Smooth muscle cell (in vitro differentiated cells): ENCODE measurements at regions not wholly inside any gene's neighbourhood (a gene's known extent, or its start where the extent isn't known, plus 50 kb on each side); places are given as distances from the start of the nearest gene placed in this dataset.
A peak's percentile ranks its signal among the peaks of the same experiment; 100 is the strongest.

ENCODE experiments used
- DNase-seq: peaks from one replicate; lab custom pipeline; 2025; ENCODE audit not compliant: unreplicated experiment; lab: John Stamatoyannopoulos, UW
- H2AFZ ChIP-seq: fragments of 200-600 bp; sonication (generic); 2 replicates; pipeline ENCODE4 v1.6.0; 2016; ENCODE audit warnings: antibody characterized with exemption, low read depth, mild to moderate bottlenecking
- H3F3A ChIP-seq: fragments of 200-600 bp; sonication (generic); 2 replicates; pipeline ENCODE4 v1.6.0; 2017; ENCODE audit warnings: antibody characterized with exemption, low read depth
- H3K27ac ChIP-seq: fragments of 200-600 bp; sonication (generic); 2 replicates; pipeline ENCODE4 v1.5.1; 2016; ENCODE audit warnings: low read depth, mild to moderate bottlenecking
- H3K27me3 ChIP-seq: fragments of 200-600 bp; sonication (generic); 2 replicates; pipeline ENCODE4 v1.6.1; 2016; ENCODE audit warnings: low read depth, mild to moderate bottlenecking
- H3K36me3 ChIP-seq: fragments of 200-600 bp; sonication (generic); 2 replicates; pipeline ENCODE4 v1.5.1; 2016; ENCODE audit warnings: low read depth
- H3K4me1 ChIP-seq: fragments of 200-600 bp; sonication (generic); 2 replicates; pipeline ENCODE4 v1.5.1; 2016; ENCODE audit warnings: low read depth
- H3K4me2 ChIP-seq: fragments of 200-600 bp; sonication (generic); 2 replicates; pipeline ENCODE4 v1.6.0; 2016; ENCODE audit warnings: mild to moderate bottlenecking
- H3K4me3 ChIP-seq: fragments of 200-600 bp; sonication (generic); 2 replicates; pipeline ENCODE4 v1.5.1; 2016; ENCODE audit warnings: mild to moderate bottlenecking
- H3K79me2 ChIP-seq: fragments of 200-600 bp; sonication (generic); 2 replicates; pipeline ENCODE4 v1.6.0; 2016; ENCODE audit warnings: low read depth, mild to moderate bottlenecking
- H3K9ac ChIP-seq: fragments of 200-600 bp; sonication (generic); 2 replicates; pipeline ENCODE4 v1.6.0; 2016; ENCODE audit warnings: low read depth
- H3K9me3 ChIP-seq: fragments of 200-600 bp; sonication (generic); replicated peaks from 2 replicates; pipeline ENCODE4 v1.5.1; 2016; ENCODE audit warnings: low read depth
- H4K20me1 ChIP-seq: fragments of 200-600 bp; sonication (generic); 2 replicates; pipeline ENCODE4 v1.6.0; 2016; ENCODE audit warnings: low read depth
- CTCF ChIP-seq: fragments of 200-600 bp; sonication (generic); IDR thresholded peaks from 2 replicates; pipeline ENCODE4 v1.5.1; 2017; ENCODE audit warnings: borderline replicate concordance, mild to moderate bottlenecking, antibody characterized with exemption; ENCODE audit not compliant: insufficient read depth, poor library complexity, severe bottlenecking
- WGBS: methylation state at CpG from one replicate; pipeline ENCODE4 v1.1.7; 2016; ENCODE audit warnings: low lambda C conversion rate; 5-methylcytosine and 5-hydroxymethylcytosine counted together

GRCh38 chr1:175830500-175830899 lies 87.1 kb upstream of the TNR start:
- Histone ChIP-seq H4K20me1 (no peaks in the 10 kb centered on the region), H3F3A (no peaks in the 10 kb centered on the region), H3K9me3 (no peaks in the 10 kb centered on the region), H3K36me3 (no peaks in the 10 kb centered on the region), H2AFZ (no peak overlapping the region), H3K27ac (no peak overlapping the region), H3K4me2 (no peak overlapping the region), H3K79me2 (no peaks in the 10 kb centered on the region), H3K9ac (no peak overlapping the region), H3K27me3 (no peaks in the 10 kb centered on the region), H3K4me1 (no peaks in the 10 kb centered on the region), H3K4me3 (no peak overlapping the region)
- TF ChIP-seq CTCF = no peak
- no peak for DNase-seq

GRCh38 chr1:175829845-175830244 lies 86.5 kb upstream of the TNR start:
- no peaks in the 10 kb centered on the region for H4K20me1 ChIP-seq
- H3K9ac ChIP-seq = no peak overlapping the region
- no peaks in the 10 kb centered on the region for H3F3A ChIP-seq
- TF ChIP-seq CTCF = no peak
- H3K4me3 ChIP-seq = no peak overlapping the region
- no peak overlapping the region for H3K4me2 ChIP-seq
- H2AFZ ChIP-seq = no peak overlapping the region
- H3K79me2 ChIP-seq = no peaks in the 10 kb centered on the region
- 96% methylated on average over 1 of the region's 1 CpG for WGBS
- DNase-seq = no peak
- H3K27ac ChIP-seq = no peak overlapping the region
- no peaks in the 10 kb centered on the region for H3K4me1 ChIP-seq
- no peaks in the 10 kb centered on the region for H3K27me3 ChIP-seq
- no peaks in the 10 kb centered on the region for H3K9me3 ChIP-seq
- no peaks in the 10 kb centered on the region for H3K36me3 ChIP-seq

DNA sequence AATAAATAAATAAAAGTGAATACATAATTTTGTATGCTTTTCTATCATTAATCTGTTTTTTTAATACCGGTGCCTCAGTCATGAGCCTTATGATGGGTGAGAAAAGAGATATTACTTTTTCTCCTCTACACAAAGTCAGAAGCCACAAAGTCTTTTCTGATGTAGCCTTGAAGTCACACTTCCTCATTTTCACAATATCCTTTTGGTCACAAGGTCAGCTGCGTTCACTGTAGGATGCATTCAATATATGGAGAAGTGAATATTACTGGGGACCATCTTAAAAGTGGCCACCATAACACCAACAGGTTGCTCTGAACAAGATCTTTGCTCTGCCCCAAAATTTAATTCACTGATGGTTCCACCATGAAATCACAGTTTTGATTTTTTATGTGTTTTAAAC lies 83.3 kb upstream of the TNR start:
- Histone ChIP-seq H3K27ac (no peak overlapping the region), H3K27me3 (no peaks in the 10 kb centered on the region), H2AFZ (no peak overlapping the region), H3K4me1 (no peaks in the 10 kb centered on the region), H4K20me1 (no peaks in the 10 kb centered on the region), H3K9ac (no peak overlapping the region), H3K9me3 (no peaks in the 10 kb centered on the region), H3K4me2 (no peak overlapping the region), H3F3A (no peaks in the 10 kb centered on the region), H3K4me3 (no peak overlapping the region), H3K79me2 (no peaks in the 10 kb centered on the region), H3K36me3 (no peaks in the 10 kb centered on the region)
- no peak for DNase-seq
- no peak for TF ChIP-seq CTCF
- 91% methylated on average over 2 of the region's 2 CpGs for WGBS

DNA sequence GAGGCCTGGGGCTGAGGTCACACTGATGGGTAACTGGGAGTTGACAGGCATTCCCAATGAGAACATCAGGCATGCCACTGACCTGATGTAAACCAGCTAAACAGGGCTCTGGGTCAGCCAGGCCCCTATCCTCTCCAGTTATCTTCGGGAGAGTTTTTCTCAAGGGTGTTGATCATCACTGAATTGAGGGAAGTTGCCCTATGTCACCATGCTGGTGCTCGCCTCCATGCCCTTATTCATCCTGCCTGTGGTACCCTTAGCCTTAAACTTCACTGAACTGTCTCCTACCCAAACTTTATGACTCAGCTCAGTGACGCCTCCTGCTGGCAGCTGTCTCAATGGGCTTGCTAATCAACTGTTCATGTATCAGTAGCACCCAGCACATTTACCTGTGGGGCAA lies 80.7 kb upstream of the TNR start:
- no peak overlapping the region for H2AFZ ChIP-seq
- H3K4me1 ChIP-seq = no peaks in the 10 kb centered on the region
- TF ChIP-seq CTCF = peak; percentile 24
- no peaks in the 10 kb centered on the region for H3K79me2 ChIP-seq
- no peak overlapping the region for H3K27ac ChIP-seq
- H3K9me3 ChIP-seq = no peaks in the 10 kb centered on the region
- no peaks in the 10 kb centered on the region for H3F3A ChIP-seq
- no peak overlapping the region for H3K4me2 ChIP-seq
- no peaks in the 10 kb centered on the region for H4K20me1 ChIP-seq
- DNase-seq = no peak
- no peak overlapping the region for H3K4me3 ChIP-seq
- H3K27me3 ChIP-seq = no peaks in the 10 kb centered on the region
- H3K36me3 ChIP-seq = no peaks in the 10 kb centered on the region
- H3K9ac ChIP-seq = no peak overlapping the region
- WGBS = 48% methylated on average over 3 of the region's 3 CpGs
